ENCODE measurements at regions not wholly inside any gene's neighbourhood (a gene's known extent, or its start where the extent isn't known, plus 50 kb on each side); places are given as distances from the start of the nearest gene placed in this dataset.

GRCh38 chr18:31246460-31246859 is 71.5 kb upstream of the DSG1 start:
- Histone ChIP-seq H3K9ac (ENCODE audit: control insufficient read depth, extremely low read depth, insufficient read depth, low read length) (no peak overlapping the region), H3K9me1 (ENCODE audit: control insufficient read depth, extremely low read depth, insufficient read depth, low read length) (no peaks in the 10 kb centered on the region), H3K79me2 (ENCODE audit: control insufficient read depth, insufficient read depth, low read length) (no peaks in the 10 kb centered on the region), H3K27me3 (ENCODE audit: control insufficient read depth, extremely low read depth, insufficient read depth, low read length) (no peaks in the 10 kb centered on the region), H3K4me3 (ENCODE audit: control insufficient read depth in 2 of 3, extremely low read depth in 1 of 3, insufficient read depth in 2 of 3, low read depth in 1 of 3, low read length in 3 of 3) (no peak overlapping the region), H3K36me3 (ENCODE audit: control insufficient read depth in 2 of 2, extremely low read depth in 1 of 2, insufficient read depth in 2 of 2, low read length in 2 of 2) (no peaks in the 10 kb centered on the region), H2AFZ (ENCODE audit: control insufficient read depth, low read length) (no peak overlapping the region), H3K4me1 (ENCODE audit: control insufficient read depth, extremely low read depth, insufficient read depth, low read length) (peaks cover 80% of the 10 kb centered on the region), H3K4me2 (ENCODE audit: control insufficient read depth, extremely low read depth, insufficient read depth, low read depth, low read length) (no peak overlapping the region), H3K27ac (ENCODE audit: control insufficient read depth, insufficient read depth, low read length) (peak overlapping the region; percentile 97), H3K9me3 (ENCODE audit: control insufficient read depth, low read depth, low read length) (no peaks in the 10 kb centered on the region), H4K20me1 (ENCODE audit: control insufficient read depth, extremely low read depth, insufficient read depth, low read length) (no peaks in the 10 kb centered on the region)
- peak; percentile 51 for FAIRE-seq
- TF ChIP-seq EZH2 (IDR thresholded peaks at IDR 0.05; ENCODE audit: low read length) (no peak), CTCF (optimal IDR thresholded peaks at IDR 0.05 in 1 of 3, IDR thresholded peaks at IDR 0.05 in 1 of 3, conservative IDR thresholded peaks at IDR 0.05 in 1 of 3; ENCODE audit: extremely low read depth in 1 of 3, insufficient read depth in 2 of 3, low read length in 3 of 3) (no peak)
- DNase-seq (ENCODE audit: low read depth, low spot score) = no peak
- dilution Hi-C loops (cut with MboI; ENCODE audit: extremely low pct_ligation_motif_present, low sequenced_read_pairs) = no loop called here

GRCh38 chr18:31247574-31248199 is 70.3 kb upstream of the DSG1 start:
- Histone ChIP-seq H3K4me1 (ENCODE audit: control insufficient read depth, extremely low read depth, insufficient read depth, low read length) (peaks cover 71% of the 10 kb centered on the region), H3K9me3 (ENCODE audit: control insufficient read depth, low read depth, low read length) (no peaks in the 10 kb centered on the region), H3K9ac (ENCODE audit: control insufficient read depth, extremely low read depth, insufficient read depth, low read length) (peak overlapping the region; percentile 16), H3K4me2 (ENCODE audit: control insufficient read depth, extremely low read depth, insufficient read depth, low read depth, low read length) (no peak overlapping the region), H2AFZ (ENCODE audit: control insufficient read depth, low read length) (no peak overlapping the region), H3K27ac (ENCODE audit: control insufficient read depth, insufficient read depth, low read length) (peak overlapping the region; percentile 85), H4K20me1 (ENCODE audit: control insufficient read depth, extremely low read depth, insufficient read depth, low read length) (no peaks in the 10 kb centered on the region), H3K79me2 (ENCODE audit: control insufficient read depth, insufficient read depth, low read length) (no peaks in the 10 kb centered on the region), H3K27me3 (ENCODE audit: control insufficient read depth, extremely low read depth, insufficient read depth, low read length) (no peaks in the 10 kb centered on the region), H3K4me3 (ENCODE audit: control insufficient read depth in 2 of 3, extremely low read depth in 1 of 3, insufficient read depth in 2 of 3, low read depth in 1 of 3, low read length in 3 of 3) (no peak overlapping the region), H3K36me3 (ENCODE audit: control insufficient read depth in 2 of 2, extremely low read depth in 1 of 2, insufficient read depth in 2 of 2, low read length in 2 of 2) (no peaks in the 10 kb centered on the region), H3K9me1 (ENCODE audit: control insufficient read depth, extremely low read depth, insufficient read depth, low read length) (no peaks in the 10 kb centered on the region)
- TF ChIP-seq EZH2 (IDR thresholded peaks at IDR 0.05; ENCODE audit: low read length) (no peak), CTCF (optimal IDR thresholded peaks at IDR 0.05 in 1 of 3, IDR thresholded peaks at IDR 0.05 in 1 of 3, conservative IDR thresholded peaks at IDR 0.05 in 1 of 3; ENCODE audit: extremely low read depth in 1 of 3, insufficient read depth in 2 of 3, low read length in 3 of 3) (no peak)
- DNase-seq (ENCODE audit: low read depth, low spot score) = no peak
- dilution Hi-C loops (cut with MboI; ENCODE audit: extremely low pct_ligation_motif_present, low sequenced_read_pairs) = no loop called here
- no peak for FAIRE-seq
